Endothelial cell of umbilical vein (primary cell): ENCODE measurements at regions not wholly inside any gene's neighbourhood (a gene's known extent, or its start where the extent isn't known, plus 50 kb on each side); places are given as distances from the start of the nearest gene placed in this dataset.

Experiments used
- BruUV-seq: library from RNA; stranded (reverse); fragments of 400-500 nt; replicated peaks from 2 replicates; lab custom pipeline; 2021; lab: Mats Ljungman, UMichigan
- CTCF ChIA-PET: fragments of 300-600, 350-600 bp; sonication (Branson Sonifier 250); formaldehyde crosslinking; loops from one replicate; lab custom pipeline; 2021; ENCODE audit warnings: antibody characterized with exemption, inconsistent platforms; lab: Charles Lee
- POLR2A ChIA-PET: fragments of 300-600, 350-600 bp; sonication (Branson Sonifier 250); formaldehyde crosslinking; loops from one replicate; lab custom pipeline; 2021; ENCODE audit warnings: antibody characterized with exemption, inconsistent platforms; lab: Charles Lee
- DNase-seq: peaks from one replicate; pipeline ENCODE4 v3.0.0-alpha.2; 2011; ENCODE audit warnings: low read depth, low spot score
- FAIRE-seq: peaks from 2 replicates; lab custom pipeline; 2011; peaks lifted over from hg19 to GRCh38; lab: Jason Lieb, UNC
- H2AFZ ChIP-seq: 2 replicates; pipeline ENCODE4 v1.6.0; 2012; ENCODE audit warnings: low read depth, low read length, control low read depth, inconsistent platforms
- H3K27ac ChIP-seq: 2 replicates; pipeline ENCODE4 v1.5.1; 2011; ENCODE audit warnings: low read depth, mild to moderate bottlenecking, control low read depth, low read length, moderate library complexity; ENCODE audit not compliant: insufficient read depth
- H3K27me3 ChIP-seq, 2 experiments: 2 replicates each; pipeline versions ENCODE4 v1.6.0 to v1.6.1; 2011; ENCODE audit warnings: low read length in 2 of 2, mixed read lengths in 1 of 2; ENCODE audit not compliant: control insufficient read depth in 2 of 2, insufficient read depth in 2 of 2
- H3K36me3 ChIP-seq, 2 experiments: 2 replicates in 1 of 2; 3 replicates in 1 of 2; pipeline ENCODE4 v1.5.1; 2011; ENCODE audit warnings: low read length in 2 of 2, mild to moderate bottlenecking in 1 of 2, moderate library complexity in 1 of 2; ENCODE audit not compliant: control insufficient read depth in 2 of 2, insufficient read depth in 2 of 2; ENCODE audit errors: extremely low read depth in 1 of 2
- H3K4me1 ChIP-seq: 3 replicates; pipeline ENCODE4 v1.5.1; 2011; ENCODE audit warnings: mild to moderate bottlenecking, low read length; ENCODE audit not compliant: control insufficient read depth, insufficient read depth; ENCODE audit errors: extremely low read depth
- H3K4me2 ChIP-seq: 2 replicates; pipeline ENCODE4 v1.6.1; 2011; ENCODE audit warnings: low read length, control low read depth, mixed read lengths; ENCODE audit not compliant: insufficient read depth
- H3K4me3 ChIP-seq, 3 experiments: fragments of 200-600 bp in 1 of 3; sonication (generic), shearing (Covaris generic) in 1 of 3; replicated peaks in 1 of 3; 2 replicates each; pipeline ENCODE4 v1.5.1; 2011 to 2016; ENCODE audit warnings: control low read depth in 3 of 3, low read length in 3 of 3, mild to moderate bottlenecking in 2 of 3, inconsistent platforms in 1 of 3, low read depth in 1 of 3, moderate library complexity in 1 of 3; ENCODE audit not compliant: insufficient read depth in 1 of 3
- H3K79me2 ChIP-seq: 2 replicates; pipeline ENCODE4 v1.6.0; 2012; ENCODE audit warnings: low read length, inconsistent platforms; ENCODE audit not compliant: control insufficient read depth, insufficient read depth
- H3K9ac ChIP-seq: replicated peaks from 2 replicates; pipeline ENCODE3; 2011; ENCODE audit warnings: low read length, control low read depth; ENCODE audit not compliant: insufficient read depth; ENCODE audit errors: extremely low read depth
- H3K9me1 ChIP-seq: replicated peaks from 3 replicates; pipeline ENCODE4 v1.6.0; 2011; ENCODE audit warnings: mild to moderate bottlenecking, low read length; ENCODE audit not compliant: control insufficient read depth, insufficient read depth; ENCODE audit errors: extremely low read depth
- H3K9me3 ChIP-seq: replicated peaks from 2 replicates; pipeline ENCODE4 v1.5.1; 2012; ENCODE audit warnings: low read length, inconsistent platforms; ENCODE audit not compliant: control insufficient read depth, insufficient read depth
- H4K20me1 ChIP-seq: replicated peaks from 2 replicates; pipeline ENCODE3; 2011; ENCODE audit warnings: mild to moderate bottlenecking, low read length; ENCODE audit not compliant: control insufficient read depth, insufficient read depth; ENCODE audit errors: extremely low read depth
- CTCF ChIP-seq, 2 donors: IDR thresholded peaks; 1 replicate in 1 of 2; 2 replicates in 1 of 2; pipeline ENCODE4 v1.5.1; 2011; ENCODE audit warnings: low read length in 2 of 2, mild to moderate bottlenecking in 2 of 2, moderate library complexity in 2 of 2, control low read depth in 1 of 2, inconsistent platforms in 1 of 2, low read depth in 1 of 2; ENCODE audit not compliant: insufficient read depth in 1 of 2; ENCODE audit errors: extremely low read depth in 1 of 2
- FOS ChIP-seq: IDR thresholded peaks from 2 replicates; pipeline ENCODE4 v1.6.1; 2011; ENCODE audit warnings: mild to moderate bottlenecking, low read length, moderate library complexity, borderline replicate concordance; ENCODE audit not compliant: insufficient read depth
- MAX ChIP-seq: IDR thresholded peaks from 2 replicates; pipeline ENCODE4 v1.6.1; 2011; ENCODE audit not compliant: insufficient read depth, insufficient read length
- MYC ChIP-seq: IDR thresholded peaks from one replicate; pipeline ENCODE4 v1.6.1; 2011; ENCODE audit warnings: mild to moderate bottlenecking, low read depth, low read length
- dilution Hi-C: fragments of 300-500 bp; cut with MboI; formaldehyde crosslinking; loops from one replicate; pipeline ENCODE4 v1.15.0; 2019; ENCODE audit warnings: low sequenced_read_pairs; ENCODE audit not compliant: extremely low pct_ligation_motif_present
- intact Hi-C: fragments of 100-400 bp; cut with micrococcal nuclease; formaldehyde crosslinking; loops from one replicate; pipeline ENCODE4 v1.10.0; 2022

- ChIA-PET CTCF (interaction anchor here (1.1 kb wide), 1 partner anchor 175 kb away, joined by 3 read pairs; no protein-coding TSS in a partner anchor), POLR2A (no interaction called here)
- Histone ChIP-seq H3K9ac (no peak overlapping the region), H3K9me1 (no peaks in the 10 kb centered on the region), H3K27me3 (no peaks in the 10 kb centered on the region), H4K20me1 (no peaks in the 10 kb centered on the region), H3K4me3 (no peak overlapping the region), H3K9me3 (no peaks in the 10 kb centered on the region), H3K27ac (no peak overlapping the region), H2AFZ (no peak overlapping the region), H3K4me2 (no peak overlapping the region), H3K36me3 (no peaks in the 10 kb centered on the region), H3K4me1 (no peaks in the 10 kb centered on the region), H3K79me2 (no peaks in the 10 kb centered on the region)
- BruUV-seq: no TSS peak
- DNase-seq: no peak
- TF ChIP-seq MAX (no peak), MYC (no peak), FOS (no peak), CTCF (IDR thresholded peaks at IDR 0.05; ENCODE audit: extremely low read depth in 1 of 2, insufficient read depth in 1 of 2, low read depth in 1 of 2, low read length in 2 of 2) (no peak)
- dilution Hi-C loops: loop anchor here (10.0 kb wide), 1 partner anchor 63 kb away; no protein-coding TSS in a partner anchor
- no peak for FAIRE-seq
- intact Hi-C loops: no loop called here
Observed at GRCh38 chr9:89777544-89777943, 172.7 kb downstream of the GADD45G start.
